Keratinocyte (primary cell): ENCODE measurements at regions not wholly inside any gene's neighbourhood (a gene's known extent, or its start where the extent isn't known, plus 50 kb on each side); places are given as distances from the start of the nearest gene placed in this dataset.

Source experiments
- DNase-seq: peaks from one replicate; pipeline ENCODE4 v3.0.0-alpha.2; 2011; ENCODE audit warnings: low read depth, missing footprints, low spot score
- FAIRE-seq: peaks from 2 replicates; lab custom pipeline; 2011; peaks lifted over from hg19 to GRCh38; lab: Jason Lieb, UNC
- H2AFZ ChIP-seq: 2 replicates; pipeline ENCODE4 v1.6.0; 2012; ENCODE audit warnings: low read length, control low read depth, inconsistent platforms; ENCODE audit not compliant: control insufficient read depth
- H3K27ac ChIP-seq: 2 replicates; pipeline ENCODE4 v1.5.1; 2011; ENCODE audit warnings: low read length; ENCODE audit not compliant: control insufficient read depth, insufficient read depth
- H3K27me3 ChIP-seq: 3 replicates; pipeline ENCODE4 v1.6.0; 2011; ENCODE audit warnings: low read length; ENCODE audit not compliant: control insufficient read depth, insufficient read depth; ENCODE audit errors: extremely low read depth
- H3K36me3 ChIP-seq, 2 experiments: 2 replicates in 1 of 2; 3 replicates in 1 of 2; pipeline ENCODE4 v1.5.1; 2011; ENCODE audit warnings: low read length in 2 of 2, mild to moderate bottlenecking in 1 of 2; ENCODE audit not compliant: control insufficient read depth in 2 of 2, insufficient read depth in 2 of 2; ENCODE audit errors: extremely low read depth in 1 of 2
- H3K4me1 ChIP-seq: 3 replicates; pipeline ENCODE4 v1.5.1; 2011; ENCODE audit warnings: low read length; ENCODE audit not compliant: control insufficient read depth, insufficient read depth; ENCODE audit errors: extremely low read depth
- H3K4me2 ChIP-seq: 3 replicates; pipeline ENCODE4 v1.6.0; 2011; ENCODE audit warnings: low read depth, low read length; ENCODE audit not compliant: control insufficient read depth, insufficient read depth; ENCODE audit errors: extremely low read depth
- H3K4me3 ChIP-seq, 3 experiments: fragments of 200-600 bp in 1 of 3; sonication (generic) in 1 of 3; 2 replicates in 2 of 3; 3 replicates in 1 of 3; pipeline ENCODE4 v1.5.1; 2011 to 2016; ENCODE audit warnings: low read length in 3 of 3, mild to moderate bottlenecking in 3 of 3, control low read depth in 2 of 3, inconsistent platforms in 1 of 3, low read depth in 1 of 3, mixed read lengths in 1 of 3, mixed run types in 1 of 3, moderate library complexity in 1 of 3; ENCODE audit not compliant: control insufficient read depth in 2 of 3, insufficient read depth in 2 of 3; ENCODE audit errors: extremely low read depth in 1 of 3
- H3K79me2 ChIP-seq: 2 replicates; pipeline ENCODE4 v1.6.0; 2012; ENCODE audit warnings: low read length; ENCODE audit not compliant: control insufficient read depth, insufficient read depth
- H3K9ac ChIP-seq: 3 replicates; pipeline ENCODE4 v1.6.0; 2011; ENCODE audit warnings: low read length; ENCODE audit not compliant: control insufficient read depth, insufficient read depth; ENCODE audit errors: extremely low read depth
- H3K9me1 ChIP-seq: 3 replicates; pipeline ENCODE4 v1.6.0; 2011; ENCODE audit warnings: low read length; ENCODE audit not compliant: control insufficient read depth, insufficient read depth; ENCODE audit errors: extremely low read depth
- H3K9me3 ChIP-seq: 2 replicates; pipeline ENCODE4 v1.5.1; 2012; ENCODE audit warnings: low read depth, low read length; ENCODE audit not compliant: control insufficient read depth
- H4K20me1 ChIP-seq: 3 replicates; pipeline ENCODE4 v1.6.0; 2011; ENCODE audit warnings: low read length; ENCODE audit not compliant: control insufficient read depth, insufficient read depth; ENCODE audit errors: extremely low read depth
- CTCF ChIP-seq, 3 experiments: IDR thresholded peaks in 1 of 3; conservative IDR thresholded peaks in 1 of 3; optimal IDR thresholded peaks in 1 of 3; 2 replicates in 2 of 3; 3 replicates in 1 of 3; pipeline versions ENCODE3 to v1.5.1; 2011; ENCODE audit warnings: low read length in 3 of 3, mild to moderate bottlenecking in 3 of 3, moderate library complexity in 2 of 3, control low read depth in 1 of 3, inconsistent platforms in 1 of 3; ENCODE audit not compliant: insufficient read depth in 2 of 3; ENCODE audit errors: extremely low read depth in 1 of 3
- EZH2 ChIP-seq: IDR thresholded peaks from one replicate; pipeline ENCODE4 v1.6.1; 2012; ENCODE audit warnings: inconsistent platforms, mild to moderate bottlenecking, low read length, moderate library complexity
- dilution Hi-C: fragments of 300-500 bp; cut with MboI; formaldehyde crosslinking; loops from one replicate; pipeline ENCODE4 v1.7.0; 2020; ENCODE audit warnings: low sequenced_read_pairs; ENCODE audit not compliant: extremely low pct_ligation_motif_present

GRCh38 chr14:66001356-66001755 is 484.8 kb upstream of the CCDC196 start:
- dilution Hi-C loops = no loop called here
- H3K9me1 ChIP-seq = no peaks in the 10 kb centered on the region
- no peaks in the 10 kb centered on the region for H3K9me3 ChIP-seq
- no peaks in the 10 kb centered on the region for H4K20me1 ChIP-seq
- no peak overlapping the region for H2AFZ ChIP-seq
- H3K27ac ChIP-seq = no peak overlapping the region
- H3K9ac ChIP-seq = no peak overlapping the region
- H3K4me2 ChIP-seq = no peak overlapping the region
- no peak for TF ChIP-seq CTCF (optimal IDR thresholded peaks at IDR 0.05 in 1 of 3, IDR thresholded peaks at IDR 0.05 in 1 of 3, conservative IDR thresholded peaks at IDR 0.05 in 1 of 3; ENCODE audit: extremely low read depth in 1 of 3, insufficient read depth in 2 of 3, low read length in 3 of 3)
- FAIRE-seq (no peak), DNase-seq (no peak)
- H3K27me3 ChIP-seq = no peaks in the 10 kb centered on the region
- H3K4me1 ChIP-seq = peaks cover 2% of the 10 kb centered on the region
- no peak overlapping the region for H3K4me3 ChIP-seq
- H3K79me2 ChIP-seq = no peaks in the 10 kb centered on the region
- no peaks in the 10 kb centered on the region for H3K36me3 ChIP-seq

- DNase-seq (no peak), FAIRE-seq (no peak)
- no peaks in the 10 kb centered on the region for H3K9me1 ChIP-seq
- no peaks in the 10 kb centered on the region for H3K27me3 ChIP-seq
- peaks cover 2% of the 10 kb centered on the region for H3K4me1 ChIP-seq
- no peak overlapping the region for H3K4me3 ChIP-seq
- H3K9ac ChIP-seq = no peak overlapping the region
- no peak overlapping the region for H3K27ac ChIP-seq
- H3K79me2 ChIP-seq = no peaks in the 10 kb centered on the region
- no peaks in the 10 kb centered on the region for H3K9me3 ChIP-seq
- TF ChIP-seq EZH2 = no peak
- TF ChIP-seq CTCF (optimal IDR thresholded peaks at IDR 0.05 in 1 of 3, IDR thresholded peaks at IDR 0.05 in 1 of 3, conservative IDR thresholded peaks at IDR 0.05 in 1 of 3; ENCODE audit: extremely low read depth in 1 of 3, insufficient read depth in 2 of 3, low read length in 3 of 3) = no peak
- H3K36me3 ChIP-seq = no peaks in the 10 kb centered on the region
- H4K20me1 ChIP-seq = no peaks in the 10 kb centered on the region
- dilution Hi-C loops = no loop called here
- H3K4me2 ChIP-seq = no peak overlapping the region
- no peak overlapping the region for H2AFZ ChIP-seq
These were observed 483.0 kb upstream of the CCDC196 start for GRCh38 chr14:66003082-66003730.
